CD4-positive, alpha-beta T cell treated with Interleukin-15 for 1 hour (primary cell): ENCODE measurements at regions not wholly inside any gene's neighbourhood (a gene's known extent, or its start where the extent isn't known, plus 50 kb on each side); places are given as distances from the start of the nearest gene placed in this dataset.

Source experiments
- DNase-seq: peaks from one replicate; pipeline ENCODE4 v3.0.0-alpha.2; 2020

- no peak for DNase-seq
Measured at GRCh38 chr5:90185897-90186468, 223.6 kb downstream of the CETN3 start.

- DNase-seq = no peak
Measured at GRCh38 chr5:90184764-90185163, 224.8 kb downstream of the CETN3 start.

GRCh38 chr5:90182726-90183125 is 226.8 kb downstream of the CETN3 start:
- DNase-seq = no peak

GRCh38 chr5:90174236-90174635 is 235.3 kb downstream of the CETN3 start:
- no peak for DNase-seq

- no peak for DNase-seq
Measured at GRCh38 chr5:90173299-90174030, 236.1 kb downstream of the CETN3 start.

- no peak for DNase-seq
Measured at GRCh38 chr5:90171466-90171865, 238.1 kb downstream of the CETN3 start.

GRCh38 chr5:90170261-90170660 is 239.3 kb downstream of the CETN3 start:
- DNase-seq = no peak

- no peak for DNase-seq
Measured at GRCh38 chr5:90169078-90169477, 240.5 kb downstream of the CETN3 start.

- no peak for DNase-seq
Measured at GRCh38 chr5:90168399-90168798, 241.2 kb downstream of the CETN3 start.

- DNase-seq = no peak
Measured at GRCh38 chr5:90166816-90167215, 242.7 kb downstream of the CETN3 start.

- DNase-seq = no peak
Measured at GRCh38 chr5:90162324-90162723, 247.2 kb downstream of the CETN3 start.

GRCh38 chr5:90161414-90161813 is 248.1 kb downstream of the CETN3 start:
- no peak for DNase-seq

- DNase-seq = no peak
Measured at GRCh38 chr5:90158131-90158530, 251.4 kb downstream of the CETN3 start.

GRCh38 chr5:90153031-90153430 is 256.5 kb downstream of the CETN3 start:
- no peak for DNase-seq

GRCh38 chr5:90144625-90145327 is 264.8 kb downstream of the CETN3 start:
- DNase-seq = no peak

- DNase-seq = no peak
Measured at GRCh38 chr5:90142541-90142940, 267.0 kb downstream of the CETN3 start.

- no peak for DNase-seq
Measured at GRCh38 chr5:90141984-90142383, 267.6 kb downstream of the CETN3 start.

- no peak for DNase-seq
Measured at GRCh38 chr5:90136952-90137528, 272.5 kb downstream of the CETN3 start.

- no peak for DNase-seq
Measured at GRCh38 chr5:90135779-90136378, 273.7 kb downstream of the CETN3 start.

GRCh38 chr5:90134892-90135291 is 274.7 kb downstream of the CETN3 start:
- DNase-seq = no peak

GRCh38 chr5:90134381-90134780 is 275.2 kb downstream of the CETN3 start:
- no peak for DNase-seq

GRCh38 chr5:90133941-90134340 is 275.6 kb downstream of the CETN3 start:
- DNase-seq = no peak

GRCh38 chr5:90131383-90132133 is 278.0 kb downstream of the CETN3 start:
- no peak for DNase-seq
